H9 (cell line): ENCODE measurements at regions not wholly inside any gene's neighbourhood (a gene's known extent, or its start where the extent isn't known, plus 50 kb on each side); places are given as distances from the start of the nearest gene placed in this dataset.

ENCODE experiments used
- DNase-seq: peaks from one replicate; pipeline ENCODE4 v3.0.0-alpha.2; 2017
- H2AFZ ChIP-seq: one replicate; pipeline ENCODE4 v1.6.1; 2013; ENCODE audit warnings: mild to moderate bottlenecking, low read length, control low read depth, moderate library complexity
- H2AK5ac ChIP-seq: 2 replicates; pipeline ENCODE4 v1.6.1; 2013; ENCODE audit warnings: low read length, control low read depth, mixed read lengths; ENCODE audit not compliant: insufficient read length
- H2BK120ac ChIP-seq: one replicate; pipeline ENCODE4 v1.6.1; 2013; ENCODE audit warnings: low read depth, mild to moderate bottlenecking, low read length, control low read depth, inconsistent platforms; ENCODE audit not compliant: poor library complexity, severe bottlenecking
- H2BK12ac ChIP-seq: 2 replicates; pipeline ENCODE4 v1.6.1; 2013; ENCODE audit warnings: low read length, control low read depth, mixed read lengths, low read depth; ENCODE audit not compliant: insufficient read length
- H2BK15ac ChIP-seq: 2 replicates; pipeline ENCODE4 v1.6.1; 2013; ENCODE audit warnings: low read depth, low read length, control low read depth
- H2BK20ac ChIP-seq: one replicate; pipeline ENCODE4 v1.6.1; 2013; ENCODE audit warnings: low read depth, mild to moderate bottlenecking, low read length, control low read depth, inconsistent platforms; ENCODE audit not compliant: poor library complexity, severe bottlenecking
- H2BK5ac ChIP-seq: 2 replicates; pipeline ENCODE4 v1.6.1; 2013; ENCODE audit warnings: low read length, control low read depth, mixed read lengths; ENCODE audit not compliant: insufficient read length
- H3K14ac ChIP-seq: 2 replicates; pipeline ENCODE4 v1.6.1; 2013; ENCODE audit warnings: low read length, control low read depth; ENCODE audit not compliant: insufficient read depth
- H3K18ac ChIP-seq: 2 replicates; pipeline ENCODE4 v1.6.1; 2013; ENCODE audit warnings: low read depth, mild to moderate bottlenecking, mixed read lengths, low read length, control low read depth; ENCODE audit not compliant: insufficient read length
- H3K23ac ChIP-seq: 2 replicates; pipeline ENCODE4 v1.6.1; 2013; ENCODE audit warnings: low read length, control low read depth, mixed read lengths, low read depth; ENCODE audit not compliant: insufficient read length
- H3K23me2 ChIP-seq: 2 replicates; pipeline ENCODE4 v1.6.1; 2013; ENCODE audit warnings: low read depth, mild to moderate bottlenecking, mixed read lengths, low read length, control low read depth; ENCODE audit not compliant: insufficient read length, poor library complexity, severe bottlenecking
- H3K27ac ChIP-seq: 2 replicates; pipeline ENCODE4 v1.5.1; 2013; ENCODE audit warnings: low read length, control low read depth, mixed read lengths, low read depth; ENCODE audit not compliant: insufficient read length
- H3K27me3 ChIP-seq: 2 replicates; pipeline ENCODE4 v1.6.1; 2013; ENCODE audit warnings: low read length, control low read depth, inconsistent platforms; ENCODE audit not compliant: insufficient read depth
- H3K4ac ChIP-seq: 2 replicates; pipeline ENCODE4 v1.6.1; 2013; ENCODE audit warnings: low read depth, mild to moderate bottlenecking, control low read depth, inconsistent platforms, low read length, moderate library complexity
- H3K4me1 ChIP-seq: 2 replicates; pipeline ENCODE4 v1.6.1; 2013; ENCODE audit warnings: low read length, control low read depth, inconsistent platforms; ENCODE audit not compliant: insufficient read depth
- H3K4me2 ChIP-seq: 2 replicates; pipeline ENCODE4 v1.6.1; 2013; ENCODE audit warnings: low read length, control low read depth, mixed read lengths; ENCODE audit not compliant: insufficient read length, insufficient read depth
- H3K56ac ChIP-seq: 2 replicates; pipeline ENCODE4 v1.6.1; 2013; ENCODE audit warnings: low read depth, mild to moderate bottlenecking, mixed read lengths, low read length, control low read depth; ENCODE audit not compliant: insufficient read length
- H3K79me1 ChIP-seq: 2 replicates; pipeline ENCODE4 v1.6.1; 2013; ENCODE audit warnings: low read depth, mild to moderate bottlenecking, moderate library complexity, low read length, control low read depth, inconsistent platforms; ENCODE audit not compliant: insufficient read depth, poor library complexity, severe bottlenecking
- H3K79me2 ChIP-seq: 2 replicates; pipeline ENCODE4 v1.6.1; 2013; ENCODE audit warnings: low read length, control low read depth, inconsistent platforms; ENCODE audit not compliant: insufficient read depth
- H3K9ac ChIP-seq: 2 replicates; pipeline ENCODE4 v1.6.1; 2013; ENCODE audit warnings: low read length, control low read depth, mixed read lengths; ENCODE audit not compliant: insufficient read length; ENCODE audit errors: extremely low read depth
- H3K9me3 ChIP-seq: one replicate; pipeline ENCODE4 v1.6.1; 2013; ENCODE audit warnings: low read depth, low read length, inconsistent platforms; ENCODE audit not compliant: control insufficient read depth
- H3T11ph ChIP-seq: one replicate; pipeline ENCODE4 v1.6.1; 2013; ENCODE audit warnings: mild to moderate bottlenecking, low read length, control low read depth, inconsistent platforms
- H4K20me1 ChIP-seq: one replicate; pipeline ENCODE4 v1.6.1; 2013; ENCODE audit not compliant: control insufficient read depth, insufficient read length, insufficient read depth
- H4K5ac ChIP-seq: 2 replicates; pipeline ENCODE4 v1.6.1; 2013; ENCODE audit warnings: low read depth, mild to moderate bottlenecking, mixed read lengths, low read length, control low read depth; ENCODE audit not compliant: insufficient read length
- H4K8ac ChIP-seq: replicated peaks from 2 replicates; pipeline ENCODE4 v1.6.1; 2013; ENCODE audit warnings: low read length, control low read depth, mixed read lengths, low read depth; ENCODE audit not compliant: insufficient read length
- H4K91ac ChIP-seq: 2 replicates; pipeline ENCODE4 v1.6.1; 2013; ENCODE audit warnings: low read depth, mild to moderate bottlenecking, moderate library complexity, mixed read lengths, low read length, control low read depth; ENCODE audit not compliant: insufficient read length
- H3K27ac Mint-ChIP-seq, 3 experiments: 2 replicates in 2 of 3; 3 replicates in 1 of 3; pipeline ENCODE4 v1.8.0; 2020 to 2021; ENCODE audit warnings: mixed read lengths in 3 of 3, mild to moderate bottlenecking in 1 of 3, moderate library complexity in 1 of 3
- H3K27me3 Mint-ChIP-seq: 2 replicates; pipeline ENCODE4 v1.8.0; 2021; ENCODE audit warnings: low read depth, mild to moderate bottlenecking, moderate library complexity, mixed read lengths
- H3K36me3 Mint-ChIP-seq, 3 experiments: 2 replicates in 2 of 3; 3 replicates in 1 of 3; pipeline ENCODE4 v1.8.0; 2020 to 2021; ENCODE audit warnings: low read depth in 3 of 3, mixed read lengths in 3 of 3; ENCODE audit not compliant: insufficient read depth in 1 of 3
- H3K4me1 Mint-ChIP-seq, 2 experiments: 2 replicates each; pipeline ENCODE4 v1.8.0; 2020; ENCODE audit warnings: mixed read lengths in 2 of 2
- H3K4me3 Mint-ChIP-seq, 2 experiments: 2 replicates in 1 of 2; 3 replicates in 1 of 2; pipeline ENCODE4 v1.8.0; 2020 to 2021; ENCODE audit warnings: mild to moderate bottlenecking in 2 of 2, mixed read lengths in 2 of 2, moderate library complexity in 1 of 2
- H3K9me3 Mint-ChIP-seq, 2 experiments: 2 replicates in 1 of 2; 3 replicates in 1 of 2; pipeline ENCODE4 v1.8.0; 2020; ENCODE audit warnings: mild to moderate bottlenecking in 2 of 2, mixed read lengths in 2 of 2, moderate library complexity in 1 of 2
- WGBS: extraction: QIAGEN DNeasy Blood & Tissue Kit; methylation state at CpG from one replicate; pipeline ENCODE4 v1.1.7; 2013; ENCODE audit warnings: missing lambda C conversion rate, low lambda C conversion rate, mixed read lengths; ENCODE audit not compliant: insufficient read length; ENCODE audit errors: extremely low coverage; 5-methylcytosine and 5-hydroxymethylcytosine counted together
- TF ChIP-seq, protein P1 (sequence below): fragments of 200-600 bp; sonication (generic); conservative IDR thresholded peaks from 3 replicates; pipeline ENCODE4 v1.8.0; 2021; ENCODE audit warnings: antibody characterized with exemption, mild to moderate bottlenecking

GRCh38 chr15:38668898-38669391, 104.3 kb upstream of the RASGRP1 start:
- DNase-seq, result no peak
- H3K36me3 Mint-ChIP-seq, result no peaks in the 10 kb centered on the region
- Histone ChIP-seq H4K5ac (no peak overlapping the region), H3K23ac (no peak overlapping the region), H2BK5ac (no peak overlapping the region), H2BK12ac (no peak overlapping the region), H3K27me3 (no peaks in the 10 kb centered on the region), H3K23me2 (no peaks in the 10 kb centered on the region), H2BK20ac (no peak overlapping the region), H4K20me1 (no peaks in the 10 kb centered on the region), H3T11ph (no peak overlapping the region), H2BK120ac (no peak overlapping the region), H3K4me2 (no peak overlapping the region), H4K91ac (no peak overlapping the region), H3K4ac (no peak overlapping the region), H3K14ac (no peak overlapping the region), H3K18ac (no peak overlapping the region), H3K56ac (no peak overlapping the region), H2AFZ (no peak overlapping the region), H4K8ac (no peak overlapping the region), H2BK15ac (no peak overlapping the region), H2AK5ac (no peak overlapping the region), H3K4me1 (no peaks in the 10 kb centered on the region), H3K79me2 (no peaks in the 10 kb centered on the region), H3K27ac (no peak overlapping the region), H3K9me3 (no peaks in the 10 kb centered on the region), H3K9ac (no peak overlapping the region), H3K79me1 (no peaks in the 10 kb centered on the region)
- no peaks in the 10 kb centered on the region for H3K9me3 Mint-ChIP-seq
- peaks cover 12 to 14% of the 10 kb centered on the region in 2 experiments for H3K4me1 Mint-ChIP-seq
- no peak overlapping the region for H3K4me3 Mint-ChIP-seq
- TF ChIP-seq, protein P1, sequence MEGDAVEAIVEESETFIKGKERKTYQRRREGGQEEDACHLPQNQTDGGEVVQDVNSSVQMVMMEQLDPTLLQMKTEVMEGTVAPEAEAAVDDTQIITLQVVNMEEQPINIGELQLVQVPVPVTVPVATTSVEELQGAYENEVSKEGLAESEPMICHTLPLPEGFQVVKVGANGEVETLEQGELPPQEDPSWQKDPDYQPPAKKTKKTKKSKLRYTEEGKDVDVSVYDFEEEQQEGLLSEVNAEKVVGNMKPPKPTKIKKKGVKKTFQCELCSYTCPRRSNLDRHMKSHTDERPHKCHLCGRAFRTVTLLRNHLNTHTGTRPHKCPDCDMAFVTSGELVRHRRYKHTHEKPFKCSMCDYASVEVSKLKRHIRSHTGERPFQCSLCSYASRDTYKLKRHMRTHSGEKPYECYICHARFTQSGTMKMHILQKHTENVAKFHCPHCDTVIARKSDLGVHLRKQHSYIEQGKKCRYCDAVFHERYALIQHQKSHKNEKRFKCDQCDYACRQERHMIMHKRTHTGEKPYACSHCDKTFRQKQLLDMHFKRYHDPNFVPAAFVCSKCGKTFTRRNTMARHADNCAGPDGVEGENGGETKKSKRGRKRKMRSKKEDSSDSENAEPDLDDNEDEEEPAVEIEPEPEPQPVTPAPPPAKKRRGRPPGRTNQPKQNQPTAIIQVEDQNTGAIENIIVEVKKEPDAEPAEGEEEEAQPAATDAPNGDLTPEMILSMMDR, result no peak
- no CpG with 5 or more reads among the region's 8 CpGs for WGBS
- H3K27ac Mint-ChIP-seq, result no peak overlapping the region
- H3K27me3 Mint-ChIP-seq, result peaks cover 5% of the 10 kb centered on the region
